ENCODE measurements at regions not wholly inside any gene's neighbourhood (a gene's known extent, or its start where the extent isn't known, plus 50 kb on each side); places are given as distances from the start of the nearest gene placed in this dataset.

DNA sequence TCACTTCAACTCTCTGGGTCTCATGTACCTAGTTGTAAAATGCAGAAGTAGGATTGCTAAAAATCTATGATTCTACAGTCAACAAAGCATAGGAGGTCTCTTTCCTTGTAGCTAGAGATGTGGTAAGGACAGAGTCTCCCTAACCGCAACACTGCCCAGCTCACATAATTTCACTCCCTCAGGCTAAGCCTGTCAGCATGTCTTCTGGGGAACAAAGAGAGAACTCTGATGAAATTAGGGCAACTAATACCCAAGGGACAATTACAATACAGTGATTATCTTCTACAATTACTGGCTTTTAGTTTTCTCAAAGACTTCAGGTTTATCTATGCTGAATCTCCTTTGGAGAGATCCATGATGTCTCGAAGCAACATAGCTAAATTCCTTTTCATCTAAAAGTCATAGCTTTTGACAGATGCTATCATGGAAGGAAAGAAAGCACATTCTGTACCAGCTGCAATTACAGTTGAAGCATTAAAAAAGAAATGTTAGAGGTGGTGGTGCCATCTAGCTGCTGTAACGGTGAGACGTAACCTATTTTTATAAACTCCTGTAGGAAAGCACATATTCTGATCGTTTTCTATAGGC lies 141.1 kb upstream of the TARS1 start:
- peak; percentile 69 for DNase-seq

DNA sequence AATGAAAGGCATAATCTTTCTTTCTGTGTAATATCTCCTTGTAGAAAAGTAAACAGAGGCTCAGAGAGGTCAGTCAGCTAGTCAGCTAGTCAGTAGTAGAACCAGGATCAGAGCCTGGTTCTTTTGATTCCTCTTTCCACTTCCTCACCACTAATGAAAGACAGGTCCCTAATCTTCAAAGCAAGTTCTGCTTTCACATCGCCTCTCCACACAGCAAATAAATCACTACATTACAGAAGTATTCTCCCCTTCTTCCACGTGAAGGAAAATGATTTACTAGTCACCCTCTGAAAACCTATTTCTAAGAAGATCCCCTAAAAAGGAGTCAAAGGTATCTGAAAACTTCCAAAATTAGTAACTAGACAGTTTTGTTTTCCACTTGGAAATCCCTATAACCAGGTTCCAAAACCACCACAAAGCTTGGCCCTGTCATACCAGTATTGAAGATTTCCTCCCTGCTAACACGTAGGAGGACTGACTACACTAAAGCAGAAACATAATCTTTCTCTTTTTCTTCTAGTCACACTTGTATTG lies 140.5 kb upstream of the TARS1 start:
- DNase-seq, result no peak

DNA sequence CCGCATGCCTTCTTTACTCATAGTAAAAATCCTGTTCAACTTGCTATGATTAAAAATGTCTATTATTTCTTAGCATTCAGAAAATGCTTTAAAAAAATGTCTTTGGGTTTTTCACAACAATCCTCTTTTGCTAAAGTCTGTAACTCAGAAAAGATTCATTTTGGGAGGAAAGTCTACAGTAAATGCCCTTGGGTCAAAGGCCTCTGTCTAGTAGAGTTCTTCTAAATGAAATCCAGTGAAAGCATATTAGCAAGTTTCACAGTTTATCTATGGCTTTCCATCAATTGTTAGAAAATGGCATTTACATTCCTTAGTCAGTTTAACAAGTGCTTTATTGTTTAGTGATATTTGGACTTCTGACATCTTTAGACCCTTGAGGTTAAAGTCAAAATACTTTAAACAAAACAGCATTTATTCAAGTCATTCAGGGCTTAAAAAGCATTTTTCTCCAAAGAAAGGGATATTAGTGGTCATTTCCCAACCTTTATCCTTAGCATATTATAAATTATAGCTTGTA lies 137.1 kb upstream of the TARS1 start:
- no peak for DNase-seq

DNA sequence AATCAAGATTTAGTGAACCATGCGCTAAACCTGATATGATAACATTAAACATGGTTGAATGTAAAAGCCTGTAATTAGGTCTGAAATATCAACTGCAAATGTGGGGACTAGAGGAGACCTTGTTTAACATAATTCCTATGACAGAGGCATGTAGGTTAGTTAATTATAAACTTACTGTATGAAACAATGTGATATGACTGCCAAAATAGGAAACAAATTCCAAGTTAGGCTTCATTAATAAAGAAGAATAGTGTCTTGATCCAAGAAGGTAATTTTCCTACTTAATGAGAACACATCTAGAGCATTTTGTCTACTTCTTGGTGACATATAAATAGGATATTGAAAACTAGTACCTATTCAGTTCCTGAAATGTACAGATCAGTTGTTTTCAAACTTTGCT lies 136.2 kb upstream of the TARS1 start:
- no peak for DNase-seq

DNA sequence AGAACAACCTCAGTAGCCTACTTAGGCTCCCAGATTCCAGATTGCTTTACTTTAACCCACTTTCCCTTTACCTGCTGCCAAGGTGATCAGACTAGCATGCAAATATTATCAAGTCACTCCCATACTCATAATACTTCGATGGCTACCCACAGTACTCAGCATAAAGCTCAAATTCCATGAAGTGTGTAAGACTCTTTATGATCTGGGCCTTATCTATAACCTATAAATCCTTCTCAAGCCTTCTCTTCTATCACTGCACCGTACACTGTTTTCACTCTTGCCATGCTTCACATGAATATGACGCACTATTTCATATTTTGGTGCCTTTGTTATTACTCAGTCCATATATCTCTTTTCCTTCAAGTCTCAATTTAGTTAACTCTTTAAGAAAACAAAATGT lies 135.2 kb upstream of the TARS1 start:
- no peak for DNase-seq

DNA sequence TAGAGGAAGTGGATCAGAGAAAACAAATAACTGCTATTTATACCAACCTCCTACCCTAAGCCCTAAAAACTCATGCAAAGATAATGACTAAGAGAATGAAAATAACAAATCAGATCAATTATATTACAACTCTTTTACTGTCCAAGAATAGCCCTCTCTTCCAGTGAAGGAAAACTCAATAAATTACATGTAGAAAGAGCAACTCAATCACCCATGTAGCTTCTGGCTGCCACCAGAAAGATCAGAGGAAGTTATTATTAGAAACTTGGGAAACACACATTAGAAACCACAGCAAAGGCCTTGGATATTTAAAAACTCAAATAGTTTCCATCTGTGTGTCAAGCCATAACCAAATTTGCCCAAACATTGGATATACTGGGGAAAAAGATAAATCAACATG lies 134.0 kb upstream of the TARS1 start:
- DNase-seq, result no peak

DNA sequence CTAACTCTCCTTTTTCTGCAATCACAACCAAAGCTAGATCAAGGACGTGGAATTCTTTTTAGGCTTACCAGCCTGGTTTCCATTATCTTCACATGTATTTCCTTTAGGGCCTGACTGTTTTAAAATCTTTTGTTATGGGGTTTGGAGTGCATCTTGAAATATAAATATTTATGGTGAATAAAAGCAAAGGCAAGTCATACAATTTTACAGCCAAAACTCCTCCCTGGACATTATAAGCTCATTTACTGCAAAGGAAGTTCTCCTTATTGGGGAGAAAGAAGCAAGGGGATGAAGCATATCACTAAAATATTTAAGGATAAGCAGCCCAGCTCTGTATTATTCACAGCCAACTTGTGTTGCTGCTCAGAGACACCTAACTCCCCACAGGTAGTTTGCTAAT lies 132.2 kb upstream of the TARS1 start:
- no peak for DNase-seq

DNA sequence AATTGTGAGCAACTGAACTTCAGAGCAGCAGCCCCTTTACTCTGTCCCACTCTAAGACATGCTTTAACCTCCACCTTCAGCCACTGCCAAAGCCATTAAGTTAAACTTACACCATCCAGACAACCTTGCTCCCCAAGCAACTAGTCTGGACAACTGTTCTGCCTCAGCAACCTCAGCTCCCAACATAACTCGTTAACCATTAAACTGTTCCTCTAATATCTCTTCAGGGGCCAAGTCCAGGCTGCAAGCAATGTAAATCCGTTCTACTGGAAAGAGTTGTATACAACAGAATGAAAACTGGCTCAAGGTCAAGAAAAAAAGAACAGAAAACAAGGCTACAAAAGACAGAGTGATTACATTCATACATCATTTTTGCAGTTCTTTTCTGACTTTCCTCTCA lies 131.7 kb upstream of the TARS1 start:
- DNase-seq, result no peak

DNA sequence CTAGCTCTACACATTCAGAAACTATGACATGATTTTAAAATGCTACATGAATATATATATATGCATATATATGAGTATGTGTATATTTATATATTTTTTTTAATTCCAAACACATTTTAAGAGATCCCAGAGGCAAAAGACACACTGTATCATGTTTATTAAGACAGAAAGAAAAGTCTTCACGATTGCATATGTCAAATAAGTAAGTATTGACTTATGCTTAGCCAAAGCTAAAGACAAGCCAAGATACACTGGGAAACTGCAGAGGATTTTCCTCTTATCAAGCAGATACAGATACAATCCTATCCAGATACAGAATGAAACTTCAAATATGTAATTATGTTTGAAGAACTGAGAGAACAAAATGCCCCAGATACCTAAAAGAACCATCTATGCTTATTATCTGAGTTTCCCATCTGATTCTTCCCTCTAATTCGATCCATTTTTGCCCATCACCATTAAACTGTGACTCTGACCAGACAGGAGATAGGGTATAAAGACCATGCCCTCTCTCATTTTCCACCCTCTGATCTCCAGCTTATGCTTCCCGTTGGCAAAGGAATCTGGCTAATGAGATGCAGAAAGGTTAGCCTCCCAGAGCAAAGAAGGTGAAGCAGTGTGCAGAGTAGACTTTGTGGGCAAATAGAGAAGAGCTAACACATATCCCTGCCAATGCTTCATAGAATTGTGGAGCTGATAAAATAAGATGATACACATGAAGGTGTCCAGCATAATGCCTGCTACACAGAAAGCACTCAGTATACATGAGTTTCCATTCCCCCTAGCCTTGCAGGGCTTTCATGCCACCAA lies 131.0 kb upstream of the TARS1 start:
- no peak for DNase-seq

DNA sequence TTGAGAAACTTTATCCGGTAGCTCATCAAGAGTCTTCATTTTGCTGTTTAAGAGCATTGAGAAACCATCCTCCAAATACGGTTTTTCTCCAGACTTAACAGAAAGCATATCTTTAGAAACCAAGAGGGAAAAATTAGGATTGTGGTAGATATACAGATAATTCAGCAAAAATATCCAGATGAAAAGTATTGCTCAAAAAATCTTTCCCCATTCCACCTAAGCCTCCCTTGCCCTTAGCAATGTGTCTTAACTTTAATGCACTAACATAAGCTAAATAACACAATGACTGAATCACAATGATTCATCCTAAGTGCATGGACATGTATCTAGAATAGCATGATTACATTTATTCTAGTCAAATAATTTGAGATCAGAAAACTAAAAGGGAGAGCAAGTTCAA lies 130.3 kb upstream of the TARS1 start:
- DNase-seq, result peak; percentile 92

DNA sequence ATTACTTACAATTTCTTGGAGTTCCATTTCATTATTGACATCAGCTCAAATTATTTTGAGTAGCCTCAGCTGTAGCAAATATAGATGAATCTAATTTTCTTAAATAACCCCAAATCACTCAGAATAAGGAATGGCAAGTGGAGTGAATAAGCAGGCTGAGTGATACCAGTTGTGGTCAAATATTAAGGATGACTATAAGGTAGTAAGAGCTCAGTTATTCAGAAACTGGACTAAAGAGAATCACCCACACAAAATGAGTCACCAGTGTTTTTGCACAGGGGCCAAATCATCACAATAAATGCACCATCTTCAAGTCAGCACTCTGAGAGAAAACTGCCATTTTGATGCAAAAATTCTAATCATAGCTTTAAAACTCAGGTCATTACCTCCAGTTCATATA lies 128.9 kb upstream of the TARS1 start:
- DNase-seq, result peak; percentile 94

DNA sequence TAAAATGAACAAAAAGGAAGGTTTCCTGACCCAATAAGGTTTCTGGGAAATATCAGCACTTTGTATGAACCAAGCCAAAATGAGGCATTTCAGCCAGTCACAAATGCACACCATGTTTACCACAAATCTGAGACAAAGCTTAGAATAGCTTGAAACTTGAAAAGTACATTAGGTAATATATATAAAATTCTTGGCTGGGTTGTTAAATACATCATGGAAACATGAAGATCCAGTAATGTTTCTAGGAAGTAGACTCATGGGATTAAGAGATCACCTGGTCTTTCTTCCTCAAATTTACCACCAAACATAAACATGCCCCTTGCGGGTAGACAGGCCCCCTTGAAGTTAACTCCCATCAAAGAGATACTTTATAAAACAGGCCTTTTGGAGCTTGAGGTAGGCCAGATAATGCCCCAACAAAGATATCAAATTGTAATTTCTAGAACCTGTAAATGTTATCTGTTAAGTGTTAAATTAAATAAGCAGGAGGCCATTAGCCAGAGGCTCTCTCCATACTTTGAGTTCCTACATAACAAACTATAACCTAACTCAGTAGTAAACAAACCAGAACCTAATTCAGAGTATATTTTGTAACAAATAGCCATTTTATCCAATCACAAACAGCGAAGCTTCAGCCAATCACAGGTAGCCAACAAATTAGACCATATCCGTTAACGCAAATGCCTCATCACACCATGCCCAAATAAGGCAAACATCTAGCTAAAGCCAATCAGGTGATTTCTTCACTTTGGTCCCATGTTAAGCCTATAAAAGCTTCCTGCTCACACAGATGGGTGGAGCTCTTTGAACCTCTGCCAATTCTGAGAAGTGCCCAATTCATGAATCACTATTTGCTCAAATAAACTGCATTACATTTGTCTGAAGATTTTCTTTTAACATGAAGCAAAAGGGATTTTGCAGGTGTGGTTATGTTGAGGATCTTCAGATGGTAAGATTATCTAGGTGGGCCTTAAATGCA lies 127.9 kb upstream of the TARS1 start:
- peak; percentile 91 for DNase-seq

DNA sequence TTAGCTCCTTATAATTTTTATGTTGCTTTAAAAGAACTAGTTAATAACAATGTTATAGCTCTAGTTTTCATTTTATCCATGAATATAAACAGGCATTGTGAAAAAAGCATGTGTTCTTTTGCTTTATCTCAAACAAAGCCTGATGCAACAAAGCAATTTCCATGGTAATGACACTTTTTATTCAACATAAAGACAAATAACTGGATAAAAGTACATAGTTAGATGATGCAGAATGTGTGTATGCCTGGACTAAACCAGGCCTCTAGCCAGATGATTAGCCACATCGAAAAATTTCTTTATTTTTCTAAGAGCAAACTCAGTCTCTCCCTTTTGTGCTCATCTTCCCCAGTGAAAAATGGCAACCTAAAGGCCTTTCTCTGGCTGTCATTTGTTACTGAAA lies 125.6 kb upstream of the TARS1 start:
- DNase-seq, result no peak

DNA sequence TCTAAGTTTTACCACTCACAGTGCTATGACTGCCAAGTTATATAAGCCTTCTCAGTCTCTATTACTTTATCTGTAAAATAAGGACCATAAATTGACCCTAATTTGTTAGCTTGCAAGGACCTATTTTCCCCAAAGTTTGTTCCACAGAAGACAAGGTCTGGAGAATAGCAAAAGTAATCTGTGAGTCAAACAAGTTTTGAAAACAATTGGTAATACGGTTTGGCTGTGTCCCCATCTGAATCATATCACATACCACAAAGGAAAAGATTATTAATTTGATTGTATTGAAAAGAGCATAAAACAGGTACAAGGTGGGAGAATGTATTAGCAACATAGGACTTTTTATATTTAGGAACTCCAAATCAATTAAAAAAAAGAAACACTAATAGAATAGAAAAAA lies 124.0 kb upstream of the TARS1 start:
- DNase-seq, result no peak

DNA sequence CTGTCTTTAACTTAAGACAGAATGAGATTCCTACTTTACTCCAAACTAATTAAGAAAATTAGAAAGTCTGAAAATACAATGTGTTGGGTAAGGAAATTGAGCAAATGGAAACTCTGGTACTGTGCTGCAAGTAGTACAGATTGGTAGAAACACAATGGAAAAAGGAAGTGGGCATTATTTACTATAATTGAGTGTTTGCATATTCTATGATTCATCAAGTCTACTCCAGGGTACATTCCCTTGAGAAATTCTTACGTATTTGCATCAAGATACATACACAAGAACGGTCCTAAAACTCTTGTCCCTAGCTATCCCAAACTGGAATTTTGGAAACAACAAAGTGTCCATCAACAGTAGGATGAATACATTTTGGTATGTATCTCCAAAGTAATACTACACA lies 123.5 kb upstream of the TARS1 start:
- peak; percentile 55 for DNase-seq

DNA sequence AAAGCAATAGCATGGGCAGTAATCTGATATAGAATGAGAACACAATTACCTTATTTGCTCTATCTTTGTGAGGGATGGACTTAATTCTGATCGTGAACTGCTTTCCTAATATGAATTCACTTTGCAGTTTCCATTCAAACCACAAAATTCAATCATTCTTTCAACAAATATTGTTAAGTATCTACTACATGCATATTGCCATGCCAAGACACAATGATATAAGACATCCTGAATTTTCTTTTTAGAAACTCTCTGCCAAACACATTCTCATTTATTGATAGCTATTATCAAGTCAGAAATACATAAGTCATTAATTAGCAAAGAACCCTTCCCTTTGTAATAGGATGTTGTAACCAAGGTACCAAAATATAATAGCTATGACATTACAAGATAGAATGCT lies 121.6 kb upstream of the TARS1 start:
- no peak for DNase-seq

DNA sequence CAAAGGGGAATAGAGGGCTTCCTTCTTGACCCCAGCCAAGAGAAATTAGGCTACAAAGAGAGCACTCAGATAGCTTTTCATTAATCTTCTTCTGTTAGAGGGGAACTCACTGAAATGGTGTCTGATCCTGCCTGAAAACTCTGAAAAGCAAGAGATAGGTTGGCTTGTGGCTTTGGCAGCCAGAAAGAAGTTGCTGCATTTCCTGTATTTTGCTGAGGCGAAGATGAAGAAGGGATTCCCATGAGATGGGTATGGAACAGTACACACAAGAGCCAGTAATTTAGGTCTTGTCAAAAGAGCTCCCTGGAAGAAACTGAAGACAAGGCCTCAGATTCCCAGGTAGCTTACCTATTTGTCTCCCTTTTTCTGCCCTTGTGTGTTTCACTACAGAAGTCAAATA lies 120.9 kb upstream of the TARS1 start:
- DNase-seq, result no peak

DNA sequence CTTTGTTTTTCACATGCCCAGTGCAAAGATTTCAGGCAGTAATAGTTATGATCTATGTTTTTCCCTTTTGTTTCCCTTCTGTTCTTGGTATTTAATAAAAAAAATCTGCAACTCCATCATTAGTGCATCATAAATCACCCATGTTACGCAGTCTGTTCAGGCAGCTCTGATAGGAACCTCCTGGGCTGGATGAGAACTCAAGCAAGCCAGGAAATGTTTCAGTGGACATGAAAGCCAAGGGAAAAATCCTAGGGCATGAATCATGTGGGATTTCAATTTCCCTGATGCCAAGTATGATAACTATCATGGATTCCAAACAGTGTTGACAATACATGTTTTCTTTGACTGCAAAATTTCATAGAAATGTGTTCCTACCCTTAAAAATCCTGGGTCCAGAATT lies 119.7 kb upstream of the TARS1 start:
- peak; percentile 98 for DNase-seq

DNA sequence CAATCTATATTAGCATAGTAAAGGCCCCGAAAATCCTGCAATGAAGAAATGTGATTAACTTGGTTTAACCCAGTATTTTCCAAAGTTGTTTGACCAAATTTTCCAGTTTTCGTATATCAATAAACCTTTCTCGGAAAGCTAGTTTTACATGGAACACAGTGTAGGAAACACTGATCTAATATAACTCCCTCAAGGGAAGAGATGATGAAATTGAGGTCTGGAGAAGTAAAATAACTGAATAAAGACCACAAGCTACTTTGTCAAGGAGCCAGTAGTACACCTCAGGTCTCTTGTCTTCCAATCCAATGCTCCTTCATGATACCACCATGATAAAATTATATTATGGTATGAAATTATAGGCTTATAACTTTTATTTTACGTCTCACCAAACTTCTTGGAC lies 118.1 kb upstream of the TARS1 start:
- DNase-seq, result no peak

DNA sequence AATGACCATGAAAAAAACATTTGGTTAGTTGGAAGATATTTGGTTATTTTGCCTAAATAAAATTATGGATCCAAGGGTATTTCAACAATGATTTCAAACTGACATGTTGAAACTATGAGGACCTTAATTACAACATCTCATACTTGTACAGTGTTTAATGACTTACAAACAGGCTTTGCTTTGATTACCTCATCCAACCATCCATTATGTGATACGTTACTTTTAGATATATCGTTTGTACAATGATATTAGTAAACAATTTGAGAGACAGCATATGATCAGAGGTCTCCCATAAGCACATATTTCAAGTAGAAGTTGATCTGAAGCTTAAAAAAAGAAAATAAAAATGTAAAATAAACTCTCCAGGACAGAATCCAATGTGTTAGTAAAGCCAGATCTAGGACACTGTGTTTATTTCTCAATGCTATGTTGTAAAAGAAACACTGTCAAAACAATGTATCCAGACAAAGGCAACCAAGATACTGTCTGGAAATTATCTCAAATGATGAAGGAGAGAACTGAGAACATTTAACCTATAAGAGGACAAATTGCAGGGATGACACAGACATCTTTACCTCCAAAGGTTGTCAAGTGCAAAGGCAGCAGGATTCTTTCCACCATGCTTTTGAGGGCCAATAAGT lies 116.0 kb upstream of the TARS1 start:
- no peak for DNase-seq

DNA sequence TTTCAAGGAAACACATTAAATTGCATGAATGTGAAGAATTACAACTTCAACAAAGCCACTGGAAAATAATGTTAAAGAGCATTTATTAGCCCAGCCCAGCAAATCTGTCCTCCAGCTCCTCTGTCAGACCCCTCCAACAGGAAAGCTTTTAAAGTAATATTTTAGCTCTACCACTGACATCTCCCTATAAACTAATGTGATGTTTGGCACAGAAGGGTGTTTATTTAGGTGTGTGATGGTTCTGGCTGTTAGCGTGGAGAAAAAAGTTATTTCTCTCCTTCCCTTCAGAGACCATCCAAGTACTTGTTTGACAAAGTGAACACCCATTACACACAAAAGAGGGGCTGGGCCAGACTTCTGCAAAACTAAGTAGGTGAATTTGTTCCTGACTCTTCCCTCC lies 111.9 kb upstream of the TARS1 start:
- no peak for DNase-seq

DNA sequence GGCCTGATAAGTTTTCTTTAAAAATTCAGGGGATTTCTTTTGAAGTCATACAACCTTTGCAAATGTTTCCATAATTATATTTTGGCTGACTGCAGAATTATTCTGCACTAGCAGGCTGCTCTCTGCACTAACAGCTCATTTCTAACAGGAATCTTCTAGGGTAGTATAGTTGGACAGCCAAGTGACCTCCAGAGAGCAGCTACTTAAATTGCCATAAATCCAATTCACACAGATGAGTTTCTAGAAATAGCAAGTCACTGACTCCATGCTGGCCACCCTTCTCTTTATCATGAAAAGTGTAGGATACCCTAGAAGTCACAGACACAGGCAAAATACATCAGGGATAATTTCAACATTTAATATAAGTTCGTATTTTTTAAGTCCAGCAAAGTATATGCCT lies 110.9 kb upstream of the TARS1 start:
- DNase-seq, result no peak
